Urinary bladder (tissue), 3 donors: ENCODE measurements at regions not wholly inside any gene's neighbourhood (a gene's known extent, or its start where the extent isn't known, plus 50 kb on each side); places are given as distances from the start of the nearest gene placed in this dataset.
A peak's percentile ranks its signal among the peaks of the same experiment; 100 is the strongest.

ENCODE experiments used
- DNase-seq: peaks from one replicate; pipeline ENCODE4 v3.0.0-alpha.2; 2015; ENCODE audit errors: extremely low spot score
- H3K27ac ChIP-seq: one replicate; pipeline ENCODE4 v1.5.1; 2013; ENCODE audit warnings: low read depth, mild to moderate bottlenecking, moderate library complexity
- H3K36me3 ChIP-seq: one replicate; pipeline ENCODE4 v1.6.1; 2013; ENCODE audit warnings: mild to moderate bottlenecking, moderate library complexity; ENCODE audit not compliant: insufficient read depth
- H3K4me1 ChIP-seq: one replicate; pipeline ENCODE4 v1.6.1; 2013; ENCODE audit warnings: mild to moderate bottlenecking, moderate library complexity; ENCODE audit not compliant: insufficient read depth
- H3K4me3 ChIP-seq: one replicate; pipeline ENCODE4 v1.5.1; 2013; ENCODE audit warnings: low read depth, low read length
- WGBS: extraction: QIAGEN DNeasy Blood & Tissue Kit; methylation state at CpG from one replicate; pipeline ENCODE4 v1.1.7; 2013; 5-methylcytosine and 5-hydroxymethylcytosine counted together
- donor health status: healthy with polysubstance abuse.
- donor health status: healthy.

DNA sequence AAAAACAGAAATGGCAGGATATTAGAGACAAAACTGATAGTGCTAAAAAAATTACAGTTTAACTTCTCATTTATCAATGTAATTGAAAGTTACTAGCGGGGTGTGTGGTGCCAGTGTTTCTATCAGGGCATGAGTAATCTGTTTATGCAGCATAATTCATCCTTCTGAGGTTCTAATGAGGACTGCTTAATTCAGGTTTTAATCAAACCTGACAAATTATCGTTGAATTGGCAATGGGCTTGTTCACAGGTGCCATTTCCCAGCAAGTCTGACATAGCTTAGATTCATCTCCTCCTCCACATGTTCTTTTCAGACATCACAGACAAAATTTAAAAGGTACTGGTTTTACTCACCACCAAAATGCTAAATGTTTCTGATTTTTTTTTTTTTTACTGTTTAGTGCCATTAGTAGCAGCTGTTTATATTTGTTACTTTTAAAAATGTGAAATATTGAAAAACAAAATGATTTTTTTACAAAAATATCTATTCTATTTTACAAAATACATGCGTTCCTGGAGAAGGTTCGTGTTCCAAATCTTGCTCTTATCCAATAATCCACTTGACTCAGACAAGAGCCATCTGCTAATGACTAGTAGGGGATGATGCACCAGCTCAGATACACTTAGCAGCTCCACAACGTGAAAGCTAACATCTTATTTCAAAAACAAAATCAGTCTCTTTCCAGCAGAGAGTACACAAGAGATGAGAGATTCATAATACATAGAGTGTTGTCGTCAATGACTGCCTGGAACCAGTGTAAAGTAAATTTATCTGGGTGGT, 447.7 kb upstream of the DPPA4 start:
- WGBS: 63% methylated on average over 6 of the region's 6 CpGs

GRCh38 chr3:109803274-109803673, 465.9 kb upstream of the DPPA4 start:
- no peak overlapping the region for H3K27ac ChIP-seq
- H3K4me3 ChIP-seq: no peak overlapping the region
- no peaks in the 10 kb centered on the region for H3K36me3 ChIP-seq
- no peak for DNase-seq
- H3K4me1 ChIP-seq: no peaks in the 10 kb centered on the region
- WGBS: 84% methylated on average over 6 of the region's 6 CpGs

More for the DNA sequence above, 447.7 kb upstream of the DPPA4 start:
- Histone ChIP-seq H3K4me3 (no peak overlapping the region), H3K27ac (no peak overlapping the region), H3K4me1 (no peaks in the 10 kb centered on the region), H3K36me3 (no peaks in the 10 kb centered on the region)
- DNase-seq: no peak

DNA sequence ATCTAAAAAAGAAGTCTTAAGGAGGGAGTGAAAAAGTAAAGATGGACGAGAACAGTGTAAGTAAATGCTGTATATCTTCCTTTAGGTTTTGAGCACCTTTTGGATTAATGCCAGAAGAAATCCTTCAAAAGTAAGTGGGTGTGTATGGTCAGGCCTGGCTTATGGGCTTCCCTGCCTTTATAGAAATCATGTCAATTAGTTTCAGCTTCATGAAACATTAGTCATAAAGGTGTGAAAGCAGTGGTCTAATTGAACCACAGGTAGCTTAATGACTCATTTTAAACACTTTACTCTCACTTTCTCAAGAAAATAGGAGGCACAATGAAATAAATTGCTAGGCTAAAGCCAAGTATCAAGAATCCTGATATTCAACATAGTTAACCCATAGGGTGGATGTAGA, 467.4 kb upstream of the DPPA4 start:
- DNase-seq: no peak
- H3K4me3 ChIP-seq: no peak overlapping the region
- H3K27ac ChIP-seq: no peak overlapping the region
- 81% methylated on average over 1 of the region's 1 CpG for WGBS
- no peaks in the 10 kb centered on the region for H3K4me1 ChIP-seq
- no peaks in the 10 kb centered on the region for H3K36me3 ChIP-seq

GRCh38 chr3:109806929-109807328, 469.6 kb upstream of the DPPA4 start:
- no peaks in the 10 kb centered on the region for H3K4me1 ChIP-seq
- no peak overlapping the region for H3K4me3 ChIP-seq
- WGBS: 71% methylated on average over 4 of the region's 4 CpGs
- H3K36me3 ChIP-seq: no peaks in the 10 kb centered on the region
- no peak overlapping the region for H3K27ac ChIP-seq
- no peak for DNase-seq

- no peak for DNase-seq
- Histone ChIP-seq H3K36me3 (no peaks in the 10 kb centered on the region), H3K4me3 (no peak overlapping the region), H3K27ac (no peak overlapping the region), H3K4me1 (no peaks in the 10 kb centered on the region)
- WGBS: 92% methylated on average over 3 of the region's 3 CpGs
Observed at GRCh38 chr3:109809513-109809912, 472.2 kb upstream of the DPPA4 start.

DNA sequence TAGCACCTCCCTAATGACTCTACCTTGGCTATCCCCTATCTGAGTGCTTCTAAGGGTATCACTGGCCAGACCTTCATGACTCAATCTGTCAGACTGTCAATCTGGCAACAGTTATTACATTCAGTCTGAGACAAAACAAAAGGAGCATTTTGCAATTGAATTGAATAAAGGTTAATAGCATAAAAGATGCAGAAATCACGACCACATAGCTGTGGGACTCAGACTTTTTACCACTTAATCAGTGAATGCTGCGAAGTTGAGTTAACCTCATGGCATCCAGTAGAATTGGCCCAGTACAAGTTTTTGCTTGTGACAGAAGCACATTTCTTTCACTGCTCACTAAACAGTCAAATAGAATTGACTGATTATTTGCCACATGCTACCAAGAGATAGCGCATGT, 480.7 kb upstream of the DPPA4 start:
- no peaks in the 10 kb centered on the region for H3K36me3 ChIP-seq
- DNase-seq: no peak
- no peaks in the 10 kb centered on the region for H3K4me1 ChIP-seq
- 37% methylated on average over 3 of the region's 3 CpGs for WGBS
- no peak overlapping the region for H3K4me3 ChIP-seq
- no peak overlapping the region for H3K27ac ChIP-seq

GRCh38 chr3:109819734-109820133, 482.4 kb upstream of the DPPA4 start:
- no peak for DNase-seq
- WGBS: 23% methylated on average over 6 of the region's 6 CpGs
- H3K27ac ChIP-seq: no peak overlapping the region
- no peaks in the 10 kb centered on the region for H3K4me1 ChIP-seq
- H3K36me3 ChIP-seq: no peaks in the 10 kb centered on the region
- H3K4me3 ChIP-seq: no peak overlapping the region

DNA sequence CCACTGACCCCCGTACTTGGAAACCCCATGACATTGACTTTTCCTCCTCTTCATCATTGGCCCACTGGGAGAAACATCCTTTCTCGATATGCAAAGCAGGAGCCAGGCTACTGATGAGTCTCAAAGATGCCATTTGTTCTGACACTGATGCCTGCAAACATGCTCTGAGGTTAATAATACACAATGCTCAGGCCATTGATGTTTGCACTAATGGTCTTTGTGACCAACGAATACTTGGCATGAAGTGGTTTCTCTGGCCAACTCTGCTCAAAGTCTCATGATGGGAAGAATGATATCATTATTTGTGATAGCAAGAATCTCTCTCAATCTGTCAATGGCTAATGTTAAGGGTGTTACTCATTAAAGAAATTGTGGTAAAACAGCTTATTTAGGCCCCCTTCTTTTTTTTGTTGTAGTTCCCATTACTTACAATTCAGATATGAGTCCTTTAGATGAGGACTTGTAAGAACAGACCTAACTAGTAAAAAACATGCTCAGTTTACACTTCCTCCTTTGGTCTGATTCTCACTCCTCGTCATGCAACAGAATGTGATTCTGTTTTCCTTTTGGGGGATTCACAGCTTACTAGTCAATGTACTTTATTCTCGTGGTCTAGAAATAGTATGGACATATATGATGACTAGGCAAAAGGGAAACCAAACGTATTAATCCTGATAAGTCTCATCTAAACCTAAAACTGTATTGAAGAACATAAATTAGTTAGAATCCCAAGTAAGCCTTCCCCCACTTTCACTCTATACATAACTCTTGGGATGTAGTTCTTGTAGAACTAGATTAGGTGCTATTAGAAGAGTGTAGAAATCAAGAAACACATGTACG, 488.8 kb upstream of the DPPA4 start:
- no peak overlapping the region for H3K4me3 ChIP-seq
- H3K4me1 ChIP-seq: no peaks in the 10 kb centered on the region
- 86% methylated on average over 7 of the region's 7 CpGs for WGBS
- H3K36me3 ChIP-seq: no peaks in the 10 kb centered on the region
- H3K27ac ChIP-seq: no peak overlapping the region
- no peak for DNase-seq

DNA sequence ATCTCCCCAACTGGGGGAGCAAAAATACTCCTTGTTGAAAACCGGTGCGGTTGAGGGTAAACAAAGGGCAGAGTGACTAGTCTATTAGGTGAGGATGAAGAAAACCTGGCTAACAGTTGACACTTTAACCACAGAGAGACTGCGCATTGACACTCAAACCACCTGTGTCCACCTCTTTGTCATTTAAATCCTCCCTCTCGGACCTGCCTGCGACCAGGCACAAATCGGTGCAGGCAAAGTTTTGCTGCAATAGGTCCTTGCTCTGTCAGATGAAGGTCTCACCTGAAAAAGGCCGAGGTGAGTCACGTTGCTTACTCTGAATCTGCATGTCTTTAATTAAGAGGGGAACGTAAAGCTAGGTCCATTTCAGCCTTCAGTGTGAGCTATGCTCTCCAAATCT, 494.1 kb upstream of the DPPA4 start:
- no peak overlapping the region for H3K27ac ChIP-seq
- H3K36me3 ChIP-seq: no peaks in the 10 kb centered on the region
- no peaks in the 10 kb centered on the region for H3K4me1 ChIP-seq
- H3K4me3 ChIP-seq: no peak overlapping the region
- DNase-seq: no peak
- 65% methylated on average over 9 of the region's 9 CpGs for WGBS

GRCh38 chr3:109835958-109836357, 498.6 kb upstream of the DPPA4 start:
- Histone ChIP-seq H3K27ac (no peak overlapping the region), H3K4me3 (no peak overlapping the region), H3K4me1 (no peaks in the 10 kb centered on the region), H3K36me3 (no peaks in the 10 kb centered on the region)
- 86% methylated on average over 1 of the region's 1 CpG for WGBS
- DNase-seq: no peak

DNA sequence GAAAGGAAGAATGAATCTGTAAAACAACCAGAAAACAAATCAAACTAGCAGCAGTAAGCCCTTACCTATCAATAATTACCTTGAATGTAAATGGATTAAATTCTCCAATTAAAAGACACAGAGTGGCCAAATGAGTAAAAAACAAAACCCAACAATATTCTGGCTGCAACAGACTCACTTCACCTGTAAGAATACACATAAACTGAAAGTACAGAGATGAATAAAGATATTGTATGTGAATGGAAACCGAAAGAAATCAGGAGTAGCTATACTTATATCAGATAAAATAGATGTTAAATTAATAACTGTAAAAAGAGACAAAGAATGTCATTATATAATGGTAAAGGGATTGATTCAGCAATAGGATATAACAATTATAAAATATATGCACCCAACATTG, 514.5 kb upstream of the DPPA4 start:
- WGBS: 94% methylated on average over 1 of the region's 1 CpG
- no peaks in the 10 kb centered on the region for H3K4me1 ChIP-seq
- H3K36me3 ChIP-seq: no peaks in the 10 kb centered on the region
- H3K4me3 ChIP-seq: no peak overlapping the region
- DNase-seq: no peak
- H3K27ac ChIP-seq: no peak overlapping the region

- Histone ChIP-seq H3K4me1 (no peaks in the 10 kb centered on the region), H3K4me3 (no peak overlapping the region), H3K36me3 (no peaks in the 10 kb centered on the region), H3K27ac (no peak overlapping the region)
- WGBS: 75% methylated on average over 3 of the region's 3 CpGs
- no peak for DNase-seq
Observed at GRCh38 chr3:109852283-109852682, 514.9 kb upstream of the DPPA4 start.

DNA sequence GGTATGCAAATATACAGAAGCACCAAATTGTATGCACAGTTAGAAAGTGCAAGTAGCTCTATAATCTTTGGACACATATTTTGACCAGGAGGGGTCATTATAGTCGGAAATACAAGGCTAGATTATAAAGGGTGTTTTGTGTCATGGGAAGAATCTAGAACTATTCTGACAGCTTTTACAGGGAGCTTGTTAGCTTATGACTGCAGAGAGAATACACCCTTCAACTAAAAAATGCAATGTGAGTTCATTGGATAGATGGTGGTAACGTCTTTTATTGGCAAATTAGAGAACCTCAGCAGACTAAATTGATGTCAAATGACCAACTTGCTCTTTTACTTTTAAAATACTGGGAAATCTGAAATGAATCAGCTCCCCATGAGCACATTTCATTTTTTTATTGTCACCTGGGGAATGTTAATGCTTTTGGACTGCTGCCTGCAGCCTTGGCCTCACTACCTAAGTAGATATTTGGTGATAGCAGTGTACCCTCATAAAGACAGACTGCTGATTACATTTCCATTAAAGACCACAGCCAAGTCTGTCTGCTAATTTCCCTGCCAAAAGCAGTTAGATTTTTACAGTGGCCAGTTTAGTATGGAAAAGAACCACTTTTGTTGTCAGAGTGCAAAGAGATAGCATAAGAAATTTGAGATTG, 515.9 kb upstream of the DPPA4 start:
- 18% methylated on average over 2 of the region's 2 CpGs for WGBS

DNA sequence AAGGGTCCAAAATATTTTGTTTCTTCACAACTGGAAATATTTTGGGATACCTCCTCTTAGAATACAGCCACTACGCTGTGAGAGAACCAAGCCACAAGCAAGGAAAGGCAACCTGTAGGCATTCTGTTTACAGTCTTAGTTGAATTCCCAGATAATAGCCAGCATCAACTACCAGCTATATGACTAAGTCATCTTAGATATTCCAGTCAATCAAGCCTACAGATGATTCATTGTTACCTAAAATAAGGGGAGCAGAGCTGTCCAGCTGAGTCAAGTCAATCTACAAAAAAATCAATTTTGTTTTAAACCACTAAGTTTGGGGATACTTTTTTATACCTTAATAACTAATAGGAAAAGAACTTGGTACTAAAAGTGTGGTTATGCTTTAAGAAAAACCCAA, 526.4 kb upstream of the DPPA4 start:
- Histone ChIP-seq H3K27ac (no peak overlapping the region), H3K4me3 (no peak overlapping the region), H3K4me1 (no peaks in the 10 kb centered on the region), H3K36me3 (no peaks in the 10 kb centered on the region)
- 95% methylated on average over 1 of the region's 1 CpG for WGBS
- no peak for DNase-seq

More for the DNA sequence above, 515.9 kb upstream of the DPPA4 start:
- no peaks in the 10 kb centered on the region for H3K4me1 ChIP-seq
- no peak overlapping the region for H3K4me3 ChIP-seq
- H3K36me3 ChIP-seq: no peaks in the 10 kb centered on the region
- DNase-seq: peak; percentile 43
- H3K27ac ChIP-seq: no peak overlapping the region
